ENCODE measurements at regions not wholly inside any gene's neighbourhood (a gene's known extent, or its start where the extent isn't known, plus 50 kb on each side); places are given as distances from the start of the nearest gene placed in this dataset.

- Histone ChIP-seq H3K27me3 (no peaks in the 10 kb centered on the region), H3K4me3 (no peak overlapping the region), H3K9me3 (no peaks in the 10 kb centered on the region), H3K36me3 (no peaks in the 10 kb centered on the region), H3K27ac (no peak overlapping the region), H3K4me1 (no peaks in the 10 kb centered on the region)
- intact Hi-C loops (cut with DNase I; ENCODE audit: low total_unique reads) = no loop called here
- DNase-seq = no peak
- TF ChIP-seq POLR2A (IDR thresholded peaks at IDR 0.05) = no peak
- no peak for TF ChIP-seq CTCF (IDR thresholded peaks at IDR 0.05)
These were observed 184.9 kb downstream of the SOX2 start for GRCh38 chr3:181896605-181897004.

- H3K36me3 ChIP-seq = no peaks in the 10 kb centered on the region
- no peak for TF ChIP-seq POLR2A (IDR thresholded peaks at IDR 0.05)
- TF ChIP-seq CTCF (IDR thresholded peaks at IDR 0.05) = no peak
- no peak for DNase-seq
- H3K9me3 ChIP-seq = no peaks in the 10 kb centered on the region
- no peak overlapping the region for H3K27ac ChIP-seq
- intact Hi-C loops (cut with DNase I; ENCODE audit: low total_unique reads) = no loop called here
- no peak overlapping the region for H3K4me3 ChIP-seq
- H3K4me1 ChIP-seq = no peaks in the 10 kb centered on the region
- H3K27me3 ChIP-seq = no peaks in the 10 kb centered on the region
These were observed 188.0 kb downstream of the SOX2 start for GRCh38 chr3:181899702-181900101.

- TF ChIP-seq POLR2A (IDR thresholded peaks at IDR 0.05) (no peak), CTCF (IDR thresholded peaks at IDR 0.05) (no peak)
- no peak overlapping the region for H3K27ac ChIP-seq
- intact Hi-C loops (cut with DNase I; ENCODE audit: low total_unique reads) = no loop called here
- H3K9me3 ChIP-seq = no peaks in the 10 kb centered on the region
- no peaks in the 10 kb centered on the region for H3K36me3 ChIP-seq
- no peaks in the 10 kb centered on the region for H3K4me1 ChIP-seq
- no peaks in the 10 kb centered on the region for H3K27me3 ChIP-seq
- no peak overlapping the region for H3K4me3 ChIP-seq
- no peak for DNase-seq
These were observed 189.9 kb downstream of the SOX2 start for GRCh38 chr3:181901626-181902025.

- intact Hi-C loops (cut with DNase I; ENCODE audit: low total_unique reads) = no loop called here
- no peaks in the 10 kb centered on the region for H3K36me3 ChIP-seq
- no peaks in the 10 kb centered on the region for H3K4me1 ChIP-seq
- H3K27ac ChIP-seq = no peak overlapping the region
- DNase-seq = no peak
- TF ChIP-seq CTCF (IDR thresholded peaks at IDR 0.05) (no peak), POLR2A (IDR thresholded peaks at IDR 0.05) (no peak)
- no peaks in the 10 kb centered on the region for H3K27me3 ChIP-seq
- H3K4me3 ChIP-seq = no peak overlapping the region
- H3K9me3 ChIP-seq = no peaks in the 10 kb centered on the region
These were observed 194.6 kb downstream of the SOX2 start for GRCh38 chr3:181906338-181906737.

GRCh38 chr3:181909241-181909640 is 197.5 kb downstream of the SOX2 start:
- H3K27ac ChIP-seq = no peak overlapping the region
- TF ChIP-seq POLR2A (IDR thresholded peaks at IDR 0.05) (no peak), CTCF (IDR thresholded peaks at IDR 0.05) (no peak)
- DNase-seq = no peak
- no peaks in the 10 kb centered on the region for H3K27me3 ChIP-seq
- no peak overlapping the region for H3K4me3 ChIP-seq
- H3K4me1 ChIP-seq = no peaks in the 10 kb centered on the region
- intact Hi-C loops (cut with DNase I; ENCODE audit: low total_unique reads) = no loop called here
- H3K36me3 ChIP-seq = no peaks in the 10 kb centered on the region
- no peaks in the 10 kb centered on the region for H3K9me3 ChIP-seq

Data from uterus (tissue), 3 donors.